ENCODE measurements at regions not wholly inside any gene's neighbourhood (a gene's known extent, or its start where the extent isn't known, plus 50 kb on each side); places are given as distances from the start of the nearest gene placed in this dataset.
A peak's percentile ranks its signal among the peaks of the same experiment; 100 is the strongest.

DNA sequence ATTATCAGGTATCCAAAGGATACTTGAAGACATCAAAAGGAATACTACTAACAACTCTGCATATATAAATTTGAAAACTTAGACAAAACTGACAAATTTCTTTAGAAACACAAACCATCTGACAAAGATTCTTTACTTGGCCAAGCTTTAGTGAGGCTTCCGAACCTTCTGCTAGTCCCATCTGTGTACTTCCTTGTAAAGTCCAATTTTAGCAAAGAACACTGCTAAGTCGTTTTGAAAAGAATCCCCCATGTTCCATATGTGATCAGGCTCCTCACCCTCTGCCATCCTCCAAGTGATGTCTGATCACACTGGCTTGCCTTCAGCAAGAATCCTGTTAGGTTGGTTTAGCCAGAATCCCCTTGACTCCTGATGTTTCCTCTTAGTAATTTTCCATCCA is 150.0 kb upstream of the ACO1 start:
- no peak for DNase-seq

DNA sequence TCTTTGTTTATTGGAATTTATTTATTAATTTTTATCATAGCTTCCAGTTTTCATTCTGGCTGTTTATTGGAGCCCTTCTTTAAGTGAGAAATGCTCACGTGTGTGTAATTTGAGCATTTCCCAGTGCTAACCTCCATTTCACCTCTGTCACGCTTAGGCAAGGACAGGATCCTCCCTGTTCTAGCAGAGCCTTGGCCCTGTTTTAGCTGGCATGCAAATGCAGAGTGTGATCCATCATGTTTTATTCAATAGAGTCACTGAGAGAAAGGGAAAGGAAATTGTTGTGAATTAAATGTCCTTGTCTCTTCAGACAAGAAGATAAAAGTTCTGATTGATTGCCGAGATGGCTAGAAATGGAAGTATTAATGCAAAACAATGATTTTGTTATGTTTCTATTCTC is 137.3 kb upstream of the ACO1 start:
- no peak for DNase-seq

DNA sequence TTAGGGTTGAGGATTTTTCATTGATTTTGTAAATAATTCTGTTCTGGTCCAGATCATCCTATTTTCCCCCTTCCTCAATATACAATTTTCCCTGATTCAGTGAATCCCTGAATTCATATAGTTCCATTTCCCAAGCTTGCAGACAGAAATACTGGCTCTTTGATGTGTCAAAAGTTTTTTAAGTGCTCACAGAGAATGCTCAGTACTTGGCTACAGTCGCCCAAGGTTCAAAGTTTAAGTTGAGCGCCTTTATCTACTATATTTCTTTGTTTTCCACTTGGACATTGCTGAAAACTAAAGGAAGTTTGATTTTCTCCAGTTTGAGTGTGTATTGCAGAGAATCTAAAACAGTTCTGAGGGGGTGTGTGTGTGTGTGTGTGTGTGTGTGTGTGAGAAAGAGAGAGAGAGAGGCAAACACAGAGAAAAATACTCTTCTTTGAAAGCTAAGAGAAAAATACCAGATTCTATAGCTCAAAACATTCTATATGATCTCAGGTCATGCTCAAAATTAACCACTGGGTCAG is 136.2 kb upstream of the ACO1 start:
- DNase-seq = no peak

DNA sequence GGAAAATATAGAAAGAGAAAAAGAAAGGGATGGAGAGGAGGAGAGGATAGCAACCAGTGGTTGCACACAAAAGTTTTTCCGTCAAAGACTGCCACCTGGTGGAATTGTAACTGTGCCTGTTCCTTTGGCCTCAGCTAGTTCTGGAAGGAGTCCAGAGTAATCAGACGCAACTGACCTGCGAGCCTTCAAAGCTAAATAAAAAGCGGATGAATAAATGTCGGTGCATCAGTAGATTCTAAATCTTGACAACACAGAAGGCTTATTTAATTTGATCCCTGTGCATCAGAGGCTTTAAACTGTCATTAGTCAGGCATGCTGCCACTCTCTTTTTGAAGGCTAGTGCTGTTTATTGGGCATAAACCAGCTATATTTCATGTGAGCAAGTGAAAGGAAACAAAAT is 132.9 kb upstream of the ACO1 start:
- peak; percentile 38 for DNase-seq

DNA sequence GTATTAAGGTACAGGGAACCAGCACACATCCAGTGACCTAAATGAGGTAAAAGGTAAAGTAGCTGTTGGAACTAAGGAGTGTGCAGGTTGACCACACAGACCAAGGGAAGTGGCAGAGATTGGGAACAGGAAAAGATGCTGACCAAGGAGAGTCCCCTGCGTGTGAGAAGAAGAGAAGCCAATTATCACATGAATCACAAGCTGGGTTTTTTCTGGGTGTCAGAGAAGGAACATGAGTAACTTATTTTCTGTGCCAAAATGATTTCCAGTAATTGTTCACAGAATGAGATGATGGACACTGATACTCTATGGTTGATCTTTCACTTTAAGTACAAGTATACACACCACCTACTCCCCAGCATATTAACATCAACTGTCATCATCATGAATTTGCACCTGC is 130.7 kb upstream of the ACO1 start:
- no peak for DNase-seq

DNA sequence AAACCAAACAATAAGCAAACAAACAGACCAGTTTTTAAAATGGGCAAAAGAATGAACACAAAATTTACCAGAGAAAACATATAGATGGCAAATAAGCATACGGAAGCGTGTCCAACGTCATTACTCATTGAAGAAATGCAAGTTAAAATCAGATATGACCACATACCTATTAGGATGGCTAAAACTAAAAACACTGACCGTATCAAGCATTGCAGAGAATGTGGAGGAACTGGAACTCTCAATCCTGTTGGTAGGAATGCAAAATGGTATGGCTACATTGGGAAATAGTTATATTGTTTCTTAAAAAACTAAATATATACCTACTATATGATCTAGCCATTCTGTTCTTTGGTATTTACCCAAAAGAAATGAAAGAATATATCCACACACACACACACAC is 129.4 kb upstream of the ACO1 start:
- DNase-seq = no peak

DNA sequence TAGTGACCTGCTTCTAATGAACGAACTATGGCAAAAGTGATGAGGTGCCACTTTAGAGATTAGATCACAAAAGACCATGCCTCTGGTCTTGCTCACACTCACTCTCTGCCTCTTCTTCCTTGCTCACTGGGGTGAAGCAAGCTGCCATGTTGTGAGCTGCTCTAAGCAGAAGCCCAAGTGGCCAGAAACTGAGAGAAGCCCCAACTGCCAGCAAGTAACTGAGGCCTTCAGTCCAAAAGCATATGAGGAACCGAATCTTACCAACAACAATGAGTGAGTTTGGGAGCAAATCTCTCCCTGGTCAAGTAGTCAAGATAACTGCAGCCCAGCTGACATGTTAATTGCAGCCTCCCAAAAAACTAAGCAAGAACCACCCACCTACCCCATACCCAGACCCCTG is 126.0 kb upstream of the ACO1 start:
- DNase-seq = no peak

DNA sequence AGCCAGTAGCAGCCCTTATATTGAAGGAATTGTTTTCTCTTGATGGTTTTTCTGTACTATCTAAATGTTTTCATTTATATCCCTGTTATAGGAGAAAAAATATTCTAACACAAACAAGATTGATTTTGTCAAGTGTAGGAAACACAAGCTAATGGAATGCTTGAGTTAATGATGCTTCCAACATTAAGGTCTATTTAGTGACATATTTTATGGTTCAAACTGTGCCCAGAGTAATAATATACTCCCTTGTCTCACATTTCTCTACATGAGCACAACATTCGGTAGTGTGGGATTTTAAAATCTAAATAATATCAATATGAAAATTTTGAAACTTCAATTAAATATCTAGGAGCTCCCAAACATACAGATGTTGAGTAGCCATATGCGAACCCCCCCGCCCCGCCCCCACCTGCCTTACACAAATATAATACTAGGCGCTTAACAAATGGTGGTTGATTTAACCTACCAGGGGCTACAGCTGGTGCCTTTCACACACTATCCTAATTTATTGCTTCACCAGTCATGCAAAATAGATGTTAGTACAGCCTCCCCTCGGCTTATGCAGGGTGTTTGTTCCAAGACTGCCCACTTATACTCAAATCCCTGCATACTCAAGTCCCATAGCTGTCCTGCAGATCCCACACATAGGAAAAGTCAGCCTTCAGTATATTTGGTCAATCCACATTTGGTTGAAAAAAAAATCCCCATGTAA is 124.1 kb upstream of the ACO1 start:
- DNase-seq = no peak

DNA sequence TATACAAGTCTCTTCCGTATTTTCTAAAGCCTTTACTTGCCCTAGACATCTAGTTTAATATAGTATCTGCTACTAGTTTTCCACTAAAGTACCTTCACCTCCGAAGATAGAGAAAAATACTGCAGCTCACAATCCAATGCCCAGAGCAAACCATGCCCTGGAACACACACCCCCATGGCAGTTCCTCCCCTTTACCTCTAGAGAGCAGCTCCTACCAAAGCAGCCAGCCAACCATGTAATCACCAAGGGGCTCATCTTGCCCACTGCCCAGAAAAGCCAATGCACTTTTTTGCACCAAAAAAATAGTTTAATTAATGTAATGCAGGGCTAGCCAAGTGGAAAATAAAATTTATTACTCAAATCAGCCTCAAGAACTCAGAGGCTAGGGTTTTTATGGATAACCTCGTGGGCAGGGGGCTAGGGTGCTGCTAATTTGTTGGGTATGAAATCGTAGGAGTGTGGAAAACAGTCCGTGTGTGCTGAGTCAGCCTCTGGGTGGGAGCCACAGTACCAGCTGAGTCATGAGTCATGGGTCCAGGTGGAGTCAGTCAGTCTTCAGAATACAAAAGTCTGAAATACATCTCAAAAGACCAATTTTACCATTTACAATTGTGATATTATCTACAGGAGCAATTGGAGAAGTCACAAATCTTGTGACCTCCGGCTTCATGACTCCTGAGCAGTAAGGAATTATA is 120.1 kb upstream of the ACO1 start:
- DNase-seq = no peak

DNA sequence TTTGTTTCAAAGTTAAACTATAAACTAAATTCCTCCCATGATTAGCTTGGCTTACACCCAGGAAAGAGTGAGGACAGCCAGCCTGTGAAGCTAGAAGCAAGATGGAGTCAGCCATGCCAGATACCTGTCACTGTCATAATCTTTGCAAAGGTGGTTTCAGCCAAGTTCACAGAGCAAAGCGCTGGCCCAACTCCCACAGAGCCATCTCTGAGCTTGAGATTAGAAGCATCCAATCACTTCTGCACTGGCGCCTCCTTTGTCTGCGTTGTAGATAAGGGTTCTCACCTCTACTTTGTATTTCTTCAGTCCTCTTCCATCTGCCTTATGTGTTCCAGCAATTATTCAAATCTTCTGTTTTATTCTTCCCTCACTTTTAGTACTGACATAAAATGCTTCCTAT is 119.4 kb upstream of the ACO1 start:
- no peak for DNase-seq

DNA sequence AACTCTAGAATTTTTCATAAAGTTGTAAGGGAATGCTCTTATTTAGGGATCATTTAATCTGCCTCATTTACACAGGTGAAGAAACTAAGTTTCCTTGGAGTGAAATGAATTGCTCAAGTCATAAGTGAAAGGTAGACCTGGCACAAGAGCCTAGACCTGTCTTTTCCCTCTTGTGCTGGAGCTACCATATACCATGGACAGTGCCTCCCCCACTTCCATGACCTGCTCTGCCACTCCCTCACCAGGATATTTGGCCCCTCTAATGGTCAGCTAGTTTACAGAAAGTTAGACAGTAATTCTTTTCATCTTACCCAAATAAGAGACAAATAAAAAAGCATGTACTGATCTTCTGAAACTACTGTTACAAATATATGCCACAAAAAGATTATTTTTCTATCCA is 105.5 kb upstream of the ACO1 start:
- no peak for DNase-seq

DNA sequence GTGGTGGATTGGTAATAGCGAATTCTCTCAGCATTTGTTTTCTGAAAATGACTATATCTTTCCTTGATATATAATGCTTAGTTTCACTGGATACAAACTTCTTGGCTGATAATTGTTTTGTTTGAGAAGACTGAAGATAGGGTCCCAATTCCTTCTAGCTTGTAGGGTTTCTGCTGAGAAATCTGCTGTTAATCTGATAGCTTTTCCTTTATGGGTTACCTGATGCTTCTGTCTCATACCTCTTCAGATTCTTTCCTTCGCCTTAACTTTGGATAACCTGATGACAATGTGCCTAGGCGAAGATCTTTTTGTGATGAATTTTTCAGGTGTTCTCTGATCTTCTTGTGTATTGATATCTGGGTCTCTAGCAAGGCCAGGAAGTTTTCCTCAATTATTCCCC is 94.7 kb upstream of the ACO1 start:
- no peak for DNase-seq

DNA sequence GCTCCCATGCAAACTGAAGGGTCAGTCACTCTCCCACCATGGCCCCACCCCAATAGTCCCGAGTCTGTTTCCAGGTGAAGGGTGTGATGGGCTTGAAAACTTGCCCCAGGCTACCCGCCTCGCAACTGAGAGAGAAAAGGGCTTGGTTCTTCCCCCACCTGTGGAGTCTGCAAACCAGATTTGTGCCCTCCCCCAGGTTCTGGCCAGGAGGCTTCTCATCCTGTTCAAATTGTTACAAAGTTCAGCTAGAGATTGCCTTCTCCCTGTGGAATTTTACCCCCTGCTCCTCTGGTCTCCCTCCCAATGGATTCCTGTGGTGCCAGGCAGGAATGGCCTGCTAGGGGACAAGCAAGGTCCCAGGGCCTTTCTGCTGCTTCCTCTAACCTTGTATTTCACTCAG is 93.1 kb upstream of the ACO1 start:
- DNase-seq = no peak

DNA sequence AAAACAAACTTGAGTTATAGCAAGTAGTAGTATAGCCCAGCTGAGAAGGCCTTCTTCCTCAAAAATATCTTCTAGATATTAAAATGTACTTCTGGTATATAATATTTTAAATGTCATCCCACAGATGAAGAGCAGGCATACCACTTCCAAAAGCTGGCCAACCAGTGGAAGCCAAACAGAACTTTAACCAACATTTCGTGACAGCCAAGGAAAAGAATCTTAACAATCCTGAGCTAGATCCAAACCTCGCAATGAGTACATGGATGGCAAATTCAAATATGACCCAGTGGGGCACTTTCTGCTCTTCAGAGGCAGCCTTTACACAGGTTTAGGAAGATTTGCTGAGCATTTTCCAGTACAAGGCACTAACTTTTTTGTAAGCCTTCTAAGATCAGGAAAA is 91.8 kb upstream of the ACO1 start:
- DNase-seq = no peak

DNA sequence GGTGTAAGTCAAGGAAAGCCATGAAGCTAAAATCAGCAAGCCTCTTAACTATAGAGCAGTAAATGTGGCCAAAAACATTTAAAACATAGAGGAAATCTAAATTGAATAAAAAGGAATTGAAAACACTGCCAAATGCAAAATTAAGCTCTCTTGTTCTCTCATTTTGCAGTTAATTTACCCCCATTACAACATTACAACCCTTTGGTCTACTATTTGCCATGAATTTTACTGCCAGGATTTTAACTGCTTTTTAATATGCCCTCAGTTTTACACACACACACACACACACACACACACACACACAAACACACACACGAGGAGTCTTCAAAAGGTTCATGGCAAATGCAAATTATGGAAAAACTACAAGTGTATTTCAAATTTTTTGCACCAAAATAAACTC is 91.4 kb upstream of the ACO1 start:
- no peak for DNase-seq

DNA sequence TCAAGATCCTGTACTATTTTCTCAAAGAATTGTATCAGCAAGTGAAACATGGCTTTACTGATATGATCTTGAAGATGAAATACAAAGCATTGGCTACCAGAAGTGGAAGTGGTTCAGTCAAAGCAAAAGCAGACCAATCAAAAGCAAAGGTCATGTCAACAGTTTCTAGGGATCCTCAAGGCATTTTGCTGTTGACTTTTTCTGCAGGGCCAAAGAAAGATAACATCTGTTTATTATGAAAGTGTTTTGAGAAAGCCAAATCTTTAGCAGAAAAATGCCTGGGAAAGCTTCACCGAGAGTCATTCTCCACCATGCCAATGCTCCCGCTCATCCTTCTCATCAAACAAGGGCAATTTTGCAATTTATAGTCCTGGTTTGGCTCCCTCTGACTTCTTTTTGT is 90.3 kb upstream of the ACO1 start:
- no peak for DNase-seq

DNA sequence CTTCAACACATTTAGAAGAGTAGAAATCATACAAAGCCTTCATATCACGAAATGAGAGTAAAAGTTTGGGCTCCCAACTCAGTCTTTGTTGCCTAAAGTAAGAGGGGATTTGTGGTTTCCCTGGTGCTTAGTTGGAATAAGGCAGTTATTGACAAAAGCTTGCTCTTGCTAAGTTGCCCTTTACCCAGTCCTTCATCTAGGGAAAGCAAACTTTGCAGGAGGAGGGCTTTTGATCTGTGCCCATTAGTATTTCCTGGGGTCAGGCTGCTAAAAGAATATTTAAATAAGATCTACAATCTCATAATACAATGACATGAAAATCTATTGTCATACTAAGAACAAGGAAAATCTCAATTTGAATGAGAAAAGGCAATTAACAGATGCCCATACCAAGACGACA is 84.1 kb upstream of the ACO1 start:
- no peak for DNase-seq

DNA sequence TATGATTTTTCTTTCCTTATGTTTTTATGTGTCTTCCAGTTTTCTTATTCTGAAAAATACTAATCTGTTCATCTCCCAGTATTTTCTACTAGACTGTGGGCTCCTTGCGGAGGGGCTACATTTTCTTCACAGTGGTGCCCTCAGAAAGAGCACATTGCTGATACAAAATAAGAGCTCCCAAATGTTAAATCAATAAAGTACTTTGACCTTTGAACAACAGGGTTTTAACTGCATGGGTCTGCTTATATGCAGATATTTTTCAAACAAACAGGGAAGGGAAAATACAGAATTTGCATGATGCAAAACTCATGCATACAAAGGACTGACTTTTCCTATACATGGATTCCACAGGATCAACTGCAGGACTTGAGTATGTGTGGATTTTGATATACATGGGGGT is 79.9 kb upstream of the ACO1 start:
- no peak for DNase-seq

DNA sequence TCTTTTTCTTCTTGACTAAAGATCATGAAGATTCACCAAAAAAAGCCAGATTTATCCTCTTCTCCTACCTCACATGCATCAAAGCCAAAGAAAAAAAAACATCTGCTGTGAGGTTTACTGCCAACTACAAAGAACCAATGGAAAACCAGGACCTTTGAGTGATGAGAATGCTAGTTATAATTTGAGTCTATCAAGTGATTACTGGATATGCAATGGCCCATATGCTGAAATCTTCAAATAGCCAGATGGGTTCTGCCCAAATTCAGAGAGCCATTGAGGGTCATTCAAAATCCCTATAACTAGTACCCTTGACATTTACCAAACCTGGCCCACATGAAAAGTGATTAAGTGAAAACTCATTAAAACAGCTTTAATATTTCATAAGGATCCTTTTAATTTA is 78.4 kb upstream of the ACO1 start:
- no peak for DNase-seq

DNA sequence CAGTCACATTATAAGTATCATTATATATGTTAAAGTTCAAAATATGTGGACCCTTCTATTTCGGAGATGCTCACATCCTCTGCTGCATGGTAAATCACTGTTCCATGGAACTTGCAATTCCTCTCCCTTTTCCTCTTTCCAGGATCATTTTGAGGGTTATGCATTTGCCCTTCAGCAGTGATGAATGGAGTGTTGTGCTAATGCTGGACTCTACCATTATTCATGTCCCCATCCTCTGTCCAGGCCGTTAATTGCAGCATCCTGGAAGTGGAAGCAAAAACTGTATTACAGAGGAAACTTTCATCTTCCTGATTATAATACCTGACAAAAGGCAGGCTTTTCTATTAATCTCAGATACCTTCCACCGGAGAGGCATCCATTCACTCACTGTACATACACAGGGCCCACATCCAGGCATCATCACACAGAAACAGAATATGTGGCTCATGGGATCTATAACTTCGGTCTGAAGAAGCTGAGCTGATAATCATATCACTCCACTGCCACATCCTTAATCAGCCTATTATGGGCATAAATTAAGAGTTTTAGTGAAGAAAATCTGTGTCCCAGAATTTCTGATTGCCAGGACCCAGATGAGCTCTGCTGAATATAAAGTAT is 65.0 kb upstream of the ACO1 start:
- no peak for DNase-seq

DNA sequence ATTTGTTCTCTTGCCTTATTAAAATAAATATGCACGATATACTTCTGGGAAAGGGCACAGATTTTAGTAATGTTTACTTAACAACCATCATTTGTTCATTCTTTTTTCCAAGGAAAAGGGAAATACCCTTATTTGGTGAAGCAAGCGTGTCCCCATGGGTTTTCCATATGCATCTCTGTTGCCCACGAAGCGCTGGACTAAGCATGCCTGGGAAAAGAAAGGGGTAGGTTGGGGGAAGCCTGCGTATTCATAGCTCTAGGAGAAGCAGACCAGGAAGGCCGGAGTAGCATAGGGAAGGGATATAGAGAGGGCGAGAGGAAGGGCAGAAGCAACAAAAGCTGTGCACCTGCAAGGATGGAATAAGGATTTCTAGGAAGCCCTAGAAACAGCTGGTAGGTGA is 61.8 kb upstream of the ACO1 start:
- no peak for DNase-seq

DNA sequence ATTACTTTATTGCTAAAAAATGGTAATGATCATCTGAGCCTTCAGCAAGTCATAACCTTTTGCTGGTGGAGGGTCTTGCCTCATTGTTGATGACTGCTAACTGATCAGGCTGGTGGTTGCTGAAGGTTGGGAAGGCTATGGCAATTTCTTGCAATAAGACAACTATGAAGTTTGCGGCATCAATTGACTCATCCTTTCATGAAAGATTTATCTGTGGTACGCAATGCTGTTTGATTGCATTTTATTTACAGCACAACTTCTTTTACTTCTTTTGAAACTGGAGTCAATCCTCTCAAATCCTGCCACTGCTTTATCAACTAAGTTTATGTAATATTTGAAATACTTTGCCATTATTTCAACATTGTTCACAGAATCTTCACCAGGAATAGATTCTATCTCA is 58.3 kb upstream of the ACO1 start:
- no peak for DNase-seq

DNA sequence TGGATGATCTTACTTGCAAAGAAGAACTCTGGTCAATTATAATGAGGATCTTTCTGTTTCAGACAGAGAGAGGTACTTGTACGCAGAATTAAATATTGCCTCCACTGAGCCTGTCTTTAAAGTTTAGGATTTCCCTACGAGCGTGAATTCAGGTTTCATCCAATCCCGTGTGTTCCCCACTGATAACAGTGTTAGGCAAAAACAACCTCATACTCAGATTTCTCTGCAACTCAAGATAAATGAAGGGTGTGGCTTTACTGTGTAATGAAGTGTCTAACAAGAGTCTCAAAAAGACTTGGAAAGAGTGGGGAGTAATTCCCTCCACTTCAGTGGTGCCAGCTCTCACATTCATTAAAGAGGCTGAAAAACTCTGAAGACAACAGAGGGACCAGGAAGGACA is 53.2 kb upstream of the ACO1 start:
- no peak for DNase-seq

DNA sequence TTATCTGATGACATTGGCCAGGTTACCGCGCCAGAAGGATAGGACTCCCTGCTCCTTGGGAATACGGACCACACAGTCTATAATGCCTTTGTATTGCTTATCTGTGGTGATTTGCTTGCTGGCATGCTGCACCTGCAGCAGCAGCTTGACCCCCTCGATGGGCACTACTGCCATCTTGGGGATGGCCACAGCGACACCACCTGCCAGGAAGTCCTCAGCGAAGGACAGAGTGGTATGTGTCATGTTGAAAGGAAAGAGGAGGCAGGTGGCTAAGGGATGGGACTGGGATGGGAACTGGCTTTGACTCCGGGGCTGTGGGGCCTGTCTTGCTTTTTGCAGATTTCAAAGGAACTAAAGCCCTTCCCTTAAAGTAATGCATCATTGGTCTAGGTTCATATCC is 50.3 kb upstream of the ACO1 start:
- DNase-seq = no peak
